ENCODE measurements at regions not wholly inside any gene's neighbourhood (a gene's known extent, or its start where the extent isn't known, plus 50 kb on each side); places are given as distances from the start of the nearest gene placed in this dataset.

DNA sequence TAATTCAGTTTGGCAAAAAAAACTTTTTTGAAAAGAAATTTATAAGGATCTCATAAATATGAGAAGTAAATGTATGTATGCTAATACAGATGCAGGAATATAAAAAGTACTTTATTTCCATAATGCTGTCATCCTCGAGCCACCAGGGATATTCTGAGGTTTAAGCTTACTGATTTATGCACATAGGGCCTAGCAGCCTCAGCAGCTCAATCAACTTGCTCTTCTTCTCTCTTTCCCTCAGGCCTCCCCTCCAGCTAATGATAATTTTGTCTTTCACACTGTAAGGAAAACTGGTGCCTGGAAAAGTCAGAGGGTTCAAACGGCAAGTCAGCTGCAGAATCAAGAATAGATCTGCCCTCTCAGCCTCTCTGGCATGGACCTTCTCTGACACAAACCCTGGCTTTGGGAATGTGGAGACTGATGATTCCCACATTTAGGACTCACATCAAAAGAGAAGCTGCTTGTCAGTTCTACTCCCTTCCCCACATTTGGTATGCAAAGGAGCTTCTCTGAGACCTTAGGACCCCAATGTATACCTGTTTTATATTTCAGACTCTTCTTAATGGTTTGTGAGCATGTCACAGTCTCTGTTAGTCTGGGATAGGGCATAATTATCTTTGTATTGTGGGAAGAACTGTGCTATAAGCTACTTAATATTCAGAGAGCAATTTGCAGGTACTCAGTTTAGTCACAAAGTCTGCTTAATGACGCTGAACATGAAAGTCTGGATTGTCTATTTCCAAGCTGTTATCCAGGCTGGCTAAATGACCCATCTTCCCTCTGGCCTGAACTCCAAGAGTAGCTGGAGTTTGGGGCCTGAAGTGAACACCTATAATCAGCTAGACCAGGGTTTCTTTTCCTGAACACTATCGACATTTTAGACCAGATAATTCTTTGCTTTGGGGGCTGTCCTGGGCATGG lies 52.1 kb upstream of the DIPK1A start:
- no peak for FAIRE-seq

DNA sequence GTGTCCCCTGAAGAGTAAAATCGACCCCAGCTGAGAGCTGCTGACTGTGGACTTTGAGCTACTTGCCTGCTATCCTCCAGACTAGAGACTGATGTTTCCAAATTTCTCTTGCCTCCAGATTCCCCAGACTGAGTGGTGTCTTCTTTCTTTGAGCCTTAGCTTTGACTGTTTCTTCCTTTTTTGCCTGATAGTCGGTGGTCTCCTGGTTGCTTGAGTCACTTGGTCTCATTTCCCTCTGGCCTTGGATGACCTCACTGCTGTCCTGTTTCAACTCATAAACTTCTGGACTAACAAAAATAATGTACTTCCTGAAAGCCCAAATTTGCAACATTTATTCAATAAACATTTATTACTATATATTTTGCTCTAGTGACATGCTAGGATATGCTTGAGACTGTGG lies 52.9 kb upstream of the DIPK1A start:
- FAIRE-seq = no peak

DNA sequence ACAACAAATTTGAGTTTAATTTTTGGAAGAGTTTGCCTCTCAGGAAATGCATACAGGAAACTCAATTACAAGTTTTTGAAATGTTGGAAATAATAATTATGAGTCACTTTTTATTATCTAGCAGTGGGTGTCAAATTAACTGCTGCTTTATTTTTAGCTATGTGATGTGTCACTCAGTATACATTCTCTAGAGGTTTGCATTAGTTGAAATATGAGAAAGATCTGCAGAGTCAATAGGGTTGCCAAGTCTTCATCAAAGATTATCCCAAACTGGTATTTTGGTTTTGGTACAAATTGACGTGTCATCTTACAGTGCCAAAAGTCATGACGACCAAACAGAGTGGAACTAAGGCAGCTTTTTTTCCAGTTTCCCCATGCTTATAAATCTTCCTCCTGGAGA lies 54.3 kb upstream of the DIPK1A start:
- no peak for FAIRE-seq

DNA sequence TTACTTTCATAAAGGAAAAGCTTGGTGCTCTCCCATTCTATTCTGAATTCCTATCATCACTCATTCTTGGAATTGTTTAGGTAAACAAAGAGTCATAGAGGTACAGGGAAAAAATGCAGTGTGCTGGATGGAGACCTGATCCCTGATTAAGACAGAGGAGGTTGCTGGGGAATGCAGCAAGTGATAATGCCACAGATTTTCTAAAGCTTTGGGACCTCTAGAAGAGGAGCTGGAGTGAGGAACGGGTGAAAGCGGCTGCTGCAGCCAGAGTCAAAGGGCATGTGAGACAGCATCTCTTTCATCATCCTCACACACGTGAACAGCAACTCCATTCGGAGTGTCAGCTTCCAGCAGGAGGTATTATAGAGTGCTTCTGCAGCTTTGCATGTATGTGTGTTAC lies 54.9 kb upstream of the DIPK1A start:
- FAIRE-seq = no peak

DNA sequence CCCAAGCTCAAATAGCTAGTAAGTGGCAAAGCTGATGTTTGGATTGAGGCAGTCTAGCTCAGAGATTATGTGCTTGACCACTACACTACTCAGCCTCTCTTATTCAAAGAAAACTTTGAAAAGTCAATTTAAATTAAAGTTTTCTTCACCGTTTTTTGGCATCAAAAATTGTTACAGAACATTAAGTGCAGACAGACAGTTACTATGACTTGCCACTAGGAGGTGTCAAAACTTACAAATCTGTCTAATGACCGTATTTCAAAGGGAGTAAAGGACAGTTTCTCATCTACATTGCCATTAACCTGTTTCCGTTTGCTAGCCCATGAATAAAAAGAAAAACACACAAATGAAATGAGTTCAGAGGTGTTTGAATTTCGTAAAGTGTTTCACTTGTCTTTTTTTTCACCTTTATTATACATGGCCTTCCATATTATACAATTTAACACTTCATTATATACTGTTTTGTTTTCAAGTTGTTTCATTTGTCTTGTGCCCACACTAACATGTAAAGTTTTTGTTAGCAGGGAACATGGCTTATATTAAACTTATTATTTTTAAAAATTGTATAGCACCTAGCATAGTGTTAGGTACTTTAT lies 57.4 kb upstream of the MTF2 start:
- peak; percentile 98 for FAIRE-seq

DNA sequence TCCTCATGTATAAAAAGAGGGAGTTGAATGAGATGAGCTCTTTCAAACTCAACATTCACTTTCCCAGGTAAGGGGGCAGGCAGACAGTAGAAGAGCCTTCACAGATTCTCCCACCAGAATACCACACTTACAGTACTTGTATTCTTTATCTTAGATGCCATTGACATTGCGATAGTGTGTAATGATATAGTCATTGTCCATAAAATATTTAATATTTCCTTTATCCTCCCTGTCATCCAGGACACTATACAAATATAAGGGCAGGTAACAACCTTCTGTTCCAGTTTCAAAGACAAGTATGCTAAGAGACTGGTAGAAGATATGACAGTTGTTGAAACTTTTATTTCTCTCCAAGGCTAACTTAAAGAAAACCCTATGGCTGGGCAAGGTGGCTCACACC lies 56.5 kb upstream of the MTF2 start:
- FAIRE-seq = no peak

DNA sequence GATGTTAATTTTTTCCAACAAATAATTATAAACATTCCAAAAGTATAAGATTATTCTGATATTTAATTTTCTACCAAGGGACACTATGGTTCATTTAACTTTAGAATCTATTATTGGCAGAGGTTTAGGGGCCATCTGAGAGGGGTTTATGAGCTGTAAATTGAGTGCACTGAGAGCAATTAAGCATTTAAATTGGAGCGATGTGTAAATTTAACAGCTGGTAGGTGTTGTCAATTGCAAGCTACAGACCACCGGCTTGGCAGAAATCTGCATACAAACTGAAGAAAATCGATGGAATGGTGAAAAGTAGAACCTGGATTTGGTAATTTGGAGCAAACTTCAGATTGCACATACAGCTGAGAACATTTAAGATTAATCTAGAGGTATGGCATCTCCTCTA lies 55.8 kb upstream of the MTF2 start:
- no peak for FAIRE-seq

DNA sequence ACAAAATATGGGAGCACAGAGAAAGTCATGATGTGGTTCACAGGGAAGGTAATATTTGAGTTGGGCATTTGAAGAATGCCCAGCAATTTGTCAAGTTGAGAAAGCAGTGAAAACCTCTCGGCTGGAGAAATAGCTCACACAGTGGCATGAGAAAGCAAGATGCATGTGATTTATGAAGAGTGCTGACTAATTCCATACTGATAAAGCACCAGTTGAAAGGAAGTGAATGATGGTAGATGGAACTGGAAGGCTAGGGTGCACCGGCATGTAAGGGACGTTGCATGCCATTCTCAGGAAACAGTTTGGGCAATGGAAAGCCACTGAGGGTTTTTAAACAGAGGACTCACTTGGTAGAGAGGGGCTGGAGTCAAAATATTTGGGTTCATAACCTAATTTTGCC lies 53.5 kb upstream of the MTF2 start:
- no peak for FAIRE-seq

DNA sequence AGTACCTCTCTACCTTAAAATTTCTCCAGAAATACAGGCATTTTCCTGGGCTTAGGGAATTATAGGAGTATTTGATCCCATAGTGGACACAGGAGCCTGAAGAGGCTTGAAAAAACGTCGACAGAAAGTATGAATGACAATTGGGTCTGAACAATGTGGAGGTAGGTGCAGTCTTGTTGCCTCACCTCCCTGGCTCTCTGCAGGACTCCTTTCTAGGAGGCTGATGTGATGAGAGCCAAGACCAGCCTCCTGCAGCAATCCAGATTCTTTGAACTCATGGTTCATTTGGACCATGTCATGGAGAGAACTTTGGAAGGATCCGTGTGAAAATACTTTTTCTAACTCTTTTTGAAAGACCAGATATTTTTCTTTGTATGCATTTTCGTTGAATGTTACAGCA lies 50.5 kb upstream of the MTF2 start:
- FAIRE-seq = no peak

Data from G401.6 (cell line).